ENCODE measurements at regions not wholly inside any gene's neighbourhood (a gene's known extent, or its start where the extent isn't known, plus 50 kb on each side); places are given as distances from the start of the nearest gene placed in this dataset.

DNA sequence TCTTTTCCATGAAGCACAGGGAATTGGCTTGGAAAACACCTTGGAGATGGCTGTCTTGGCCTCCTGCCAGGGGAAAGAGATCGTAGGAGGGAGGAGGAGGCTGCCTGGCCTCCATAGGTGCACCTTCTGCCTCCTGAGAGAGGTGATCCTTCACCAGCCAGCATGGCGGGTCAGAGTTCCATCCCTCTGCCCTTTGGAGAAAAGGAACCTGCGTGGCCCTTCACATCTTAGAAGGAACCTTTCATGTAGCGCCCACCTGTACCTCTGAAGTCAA is 58.2 kb upstream of the DRD2 start:
- no peak overlapping the region for H3K23ac ChIP-seq (ENCODE audit: low read length in 2 of 2)
- H3K9ac ChIP-seq (ENCODE audit: low read length), result no peak overlapping the region
- WGBS, result 80% methylated on average over 4 of the region's 4 CpGs
- no peak overlapping the region for H4K8ac ChIP-seq (ENCODE audit: low read length)
- H3K14ac ChIP-seq (ENCODE audit: low read length in 2 of 2), result no peak overlapping the region
- no peak overlapping the region for H3K4me2 ChIP-seq (ENCODE audit: low read length, poor library complexity, severe bottlenecking)
- no peaks in the 10 kb centered on the region for H3K9me3 ChIP-seq (ENCODE audit: control insufficient read depth, low read length)
- H2BK12ac ChIP-seq (ENCODE audit: low read length in 2 of 2), result no peak overlapping the region
- DNase-seq, result no peak
- no peak overlapping the region for H2BK120ac ChIP-seq (ENCODE audit: low read depth, low read length)
- no peak overlapping the region for H2BK15ac ChIP-seq (ENCODE audit: low read depth, poor library complexity, severe bottlenecking)
- H3K4me3 ChIP-seq (ENCODE audit: insufficient read depth in 1 of 2, low read depth in 1 of 2, low read length in 2 of 2), result no peak overlapping the region
- H3K4me1 ChIP-seq (ENCODE audit: control insufficient read depth, insufficient read depth, low read depth, low read length), result no peaks in the 10 kb centered on the region
- no peak overlapping the region for H3K18ac ChIP-seq (ENCODE audit: low read depth in 1 of 2, low read length in 2 of 2)
- no peak overlapping the region for H3K27ac ChIP-seq (ENCODE audit: low read length, poor library complexity, severe bottlenecking)
- no peaks in the 10 kb centered on the region for H3K36me3 ChIP-seq (ENCODE audit: control insufficient read depth in 1 of 2, insufficient read depth in 2 of 2, low read depth in 1 of 2, low read length in 2 of 2)
- no peak overlapping the region for H4K91ac ChIP-seq (ENCODE audit: low read length)
- H3K4ac ChIP-seq (ENCODE audit: low read depth in 1 of 2, low read length in 2 of 2), result no peak overlapping the region
- no peak overlapping the region for H2AK5ac ChIP-seq (ENCODE audit: low read length, severe bottlenecking)
- no peak overlapping the region for H2AFZ ChIP-seq (ENCODE audit: low read depth, low read length)
- H3K27me3 ChIP-seq (ENCODE audit: control insufficient read depth in 1 of 2, insufficient read depth in 1 of 2, low read length in 2 of 2), result peaks cover 15 to 53% of the 10 kb centered on the region in 2 experiments
- no peaks in the 10 kb centered on the region for H3K79me1 ChIP-seq (replicated peaks; ENCODE audit: low read length, poor library complexity, severe bottlenecking)
- H2BK5ac ChIP-seq (ENCODE audit: low read depth, low read length, poor library complexity, severe bottlenecking), result no peak overlapping the region

DNA sequence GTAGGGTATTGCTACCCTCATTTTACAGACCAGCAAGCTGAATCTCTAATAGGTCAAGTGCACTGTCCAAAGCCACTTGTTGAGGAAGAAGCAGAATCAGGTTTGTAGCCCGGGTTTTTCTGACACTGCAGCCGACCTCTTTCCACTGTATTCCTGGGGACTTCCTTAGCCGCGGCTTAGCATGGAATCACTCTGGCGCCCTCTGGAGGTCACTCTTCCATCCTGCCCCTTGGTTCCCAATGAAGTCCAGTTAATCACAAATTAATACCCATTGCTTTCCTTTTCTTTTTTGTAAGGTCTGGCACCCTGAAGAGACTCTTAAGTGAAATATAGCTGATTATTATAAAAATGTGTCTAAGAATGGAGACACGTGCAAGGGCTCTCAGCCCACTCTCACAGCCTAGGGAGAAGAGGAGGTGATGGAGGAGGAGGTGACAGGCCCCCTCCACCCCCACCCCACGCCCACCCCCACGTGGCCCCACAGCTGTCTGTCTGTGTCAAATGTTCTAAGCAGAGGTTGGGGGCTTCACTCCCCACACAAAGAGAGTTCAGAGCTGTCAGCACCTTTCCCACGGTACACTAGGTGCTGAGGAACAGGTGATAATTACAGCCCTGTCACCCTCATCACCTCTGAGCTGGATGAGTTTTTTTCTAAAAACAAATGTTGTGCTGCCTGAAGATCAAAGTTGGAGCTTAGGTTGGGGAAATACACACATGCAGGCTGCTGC is 57.7 kb upstream of the DRD2 start:
- no peak overlapping the region for H4K91ac ChIP-seq (ENCODE audit: low read length)
- H3K27me3 ChIP-seq (ENCODE audit: control insufficient read depth in 1 of 2, insufficient read depth in 1 of 2, low read length in 2 of 2), result peaks cover 10 to 48% of the 10 kb centered on the region in 2 experiments
- no peak overlapping the region for H3K4me3 ChIP-seq (ENCODE audit: insufficient read depth in 1 of 2, low read depth in 1 of 2, low read length in 2 of 2)
- no peaks in the 10 kb centered on the region for H3K9me3 ChIP-seq (ENCODE audit: control insufficient read depth, low read length)
- no peak overlapping the region for H3K9ac ChIP-seq (ENCODE audit: low read length)
- H3K4me2 ChIP-seq (ENCODE audit: low read length, poor library complexity, severe bottlenecking), result no peak overlapping the region
- no peak overlapping the region for H2BK120ac ChIP-seq (ENCODE audit: low read depth, low read length)
- no peak overlapping the region for H2BK12ac ChIP-seq (ENCODE audit: low read length in 2 of 2)
- no peaks in the 10 kb centered on the region for H3K36me3 ChIP-seq (ENCODE audit: control insufficient read depth in 1 of 2, insufficient read depth in 2 of 2, low read depth in 1 of 2, low read length in 2 of 2)
- H3K27ac ChIP-seq (ENCODE audit: low read length, poor library complexity, severe bottlenecking), result no peak overlapping the region
- H3K14ac ChIP-seq (ENCODE audit: low read length in 2 of 2), result no peak overlapping the region
- H3K18ac ChIP-seq (ENCODE audit: low read depth in 1 of 2, low read length in 2 of 2), result no peak overlapping the region
- no peak overlapping the region for H4K8ac ChIP-seq (ENCODE audit: low read length)
- peak; percentile 75 for DNase-seq
- H2AFZ ChIP-seq (ENCODE audit: low read depth, low read length), result no peak overlapping the region
- no peak overlapping the region for H3K4ac ChIP-seq (ENCODE audit: low read depth in 1 of 2, low read length in 2 of 2)
- no peaks in the 10 kb centered on the region for H3K4me1 ChIP-seq (ENCODE audit: control insufficient read depth, insufficient read depth, low read depth, low read length)
- WGBS, result 16% methylated on average over 7 of the region's 9 CpGs
- H2BK5ac ChIP-seq (ENCODE audit: low read depth, low read length, poor library complexity, severe bottlenecking), result no peak overlapping the region
- H3K79me1 ChIP-seq (replicated peaks; ENCODE audit: low read length, poor library complexity, severe bottlenecking), result no peaks in the 10 kb centered on the region
- no peak overlapping the region for H3K23ac ChIP-seq (ENCODE audit: low read length in 2 of 2)
- no peak overlapping the region for H2BK15ac ChIP-seq (ENCODE audit: low read depth, poor library complexity, severe bottlenecking)
- no peak overlapping the region for H2AK5ac ChIP-seq (ENCODE audit: low read length, severe bottlenecking)

DNA sequence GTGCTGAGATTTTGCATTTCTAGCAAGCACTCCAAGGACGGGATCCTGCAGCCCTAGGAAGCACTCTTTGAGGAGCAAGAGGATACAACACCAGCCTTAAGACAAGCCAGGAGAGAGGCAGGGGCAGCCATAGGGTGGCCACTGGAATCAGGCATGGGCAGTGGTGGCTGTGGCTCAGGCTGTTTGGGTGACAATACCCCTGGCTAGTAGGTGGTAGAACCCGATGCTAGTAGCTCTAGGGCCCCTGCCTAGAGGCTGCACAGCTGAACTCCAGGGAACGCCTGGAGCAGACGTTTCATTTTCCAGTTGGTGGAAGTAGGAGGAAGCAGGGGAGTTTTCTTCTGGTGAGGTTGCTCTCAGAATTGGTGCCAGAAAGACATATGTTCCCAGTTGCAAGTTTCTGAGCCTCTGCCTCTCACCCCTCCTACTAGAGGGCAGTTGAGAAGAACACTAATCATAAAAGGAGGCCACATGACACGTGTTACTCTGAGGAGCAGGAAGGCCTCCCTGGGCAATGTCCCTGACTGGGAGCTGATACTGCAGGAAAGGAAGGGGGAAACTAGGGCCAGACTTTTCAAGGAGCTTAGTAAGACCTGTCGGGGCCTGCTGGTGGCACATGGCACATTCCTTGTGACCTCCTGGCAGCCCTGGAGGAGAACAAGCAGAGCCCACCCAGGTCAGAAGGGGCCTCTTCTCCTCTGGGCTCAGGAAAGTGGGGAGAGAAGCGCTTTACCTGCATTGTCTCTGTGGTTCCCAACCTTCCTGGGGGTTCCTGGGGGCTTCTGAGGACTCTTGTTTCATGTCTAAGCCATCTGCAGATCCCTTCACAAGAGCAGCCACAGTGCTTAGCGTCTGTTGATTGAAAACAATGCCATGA is 56.6 kb upstream of the DRD2 start:
- Histone ChIP-seq H3K27me3 (ENCODE audit: control insufficient read depth in 1 of 2, insufficient read depth in 1 of 2, low read length in 2 of 2) (peaks cover 10 to 37% of the 10 kb centered on the region in 2 experiments), H4K91ac (ENCODE audit: low read length) (no peak overlapping the region), H2AK5ac (ENCODE audit: low read length, severe bottlenecking) (no peak overlapping the region), H3K4me3 (ENCODE audit: insufficient read depth in 1 of 2, low read depth in 1 of 2, low read length in 2 of 2) (no peak overlapping the region), H3K36me3 (ENCODE audit: control insufficient read depth in 1 of 2, insufficient read depth in 2 of 2, low read depth in 1 of 2, low read length in 2 of 2) (no peaks in the 10 kb centered on the region), H2BK5ac (ENCODE audit: low read depth, low read length, poor library complexity, severe bottlenecking) (no peak overlapping the region), H2AFZ (ENCODE audit: low read depth, low read length) (no peak overlapping the region), H3K79me1 (replicated peaks; ENCODE audit: low read length, poor library complexity, severe bottlenecking) (no peaks in the 10 kb centered on the region), H3K9me3 (ENCODE audit: control insufficient read depth, low read length) (no peaks in the 10 kb centered on the region), H4K8ac (ENCODE audit: low read length) (no peak overlapping the region), H3K18ac (ENCODE audit: low read depth in 1 of 2, low read length in 2 of 2) (no peak overlapping the region), H3K27ac (ENCODE audit: low read length, poor library complexity, severe bottlenecking) (no peak overlapping the region), H2BK15ac (ENCODE audit: low read depth, poor library complexity, severe bottlenecking) (no peak overlapping the region), H3K4me1 (ENCODE audit: control insufficient read depth, insufficient read depth, low read depth, low read length) (no peaks in the 10 kb centered on the region), H3K4ac (ENCODE audit: low read depth in 1 of 2, low read length in 2 of 2) (no peak overlapping the region), H2BK12ac (ENCODE audit: low read length in 2 of 2) (no peak overlapping the region), H3K14ac (ENCODE audit: low read length in 2 of 2) (no peak overlapping the region), H3K23ac (ENCODE audit: low read length in 2 of 2) (no peak overlapping the region), H3K4me2 (ENCODE audit: low read length, poor library complexity, severe bottlenecking) (no peak overlapping the region), H3K9ac (ENCODE audit: low read length) (no peak overlapping the region), H2BK120ac (ENCODE audit: low read depth, low read length) (no peak overlapping the region)
- no peak for DNase-seq
- 81% methylated on average over 8 of the region's 8 CpGs for WGBS

DNA sequence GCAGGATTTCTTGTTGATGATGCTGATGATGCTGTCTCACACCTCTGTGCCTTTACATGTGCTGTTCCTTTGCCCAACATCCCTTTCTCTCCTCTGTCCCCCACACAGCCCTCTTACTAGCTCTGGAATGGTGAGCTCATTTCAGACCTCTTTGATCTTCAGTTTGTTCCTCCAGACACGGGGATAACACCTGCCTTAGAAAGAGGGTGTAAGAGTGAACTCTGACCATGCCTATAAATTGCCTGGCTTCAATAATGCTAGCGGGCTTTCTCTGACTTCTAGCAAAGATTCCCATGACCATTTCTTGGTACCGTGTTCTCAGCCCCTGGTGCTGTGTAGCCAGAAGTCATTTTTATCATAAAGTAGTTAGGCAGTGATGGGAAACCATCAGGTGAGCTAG is 55.9 kb upstream of the DRD2 start:
- no peaks in the 10 kb centered on the region for H3K4me1 ChIP-seq (ENCODE audit: control insufficient read depth, insufficient read depth, low read depth, low read length)

More for the DNA sequence above, 55.9 kb upstream of the DRD2 start:
- Histone ChIP-seq H4K91ac (ENCODE audit: low read length) (no peak overlapping the region), H4K8ac (ENCODE audit: low read length) (no peak overlapping the region), H3K27me3 (ENCODE audit: control insufficient read depth in 1 of 2, insufficient read depth in 1 of 2, low read length in 2 of 2) (peaks cover 10 to 35% of the 10 kb centered on the region in 2 experiments), H3K4me3 (ENCODE audit: insufficient read depth in 1 of 2, low read depth in 1 of 2, low read length in 2 of 2) (no peak overlapping the region), H3K18ac (ENCODE audit: low read depth in 1 of 2, low read length in 2 of 2) (no peak overlapping the region), H2BK15ac (ENCODE audit: low read depth, poor library complexity, severe bottlenecking) (no peak overlapping the region), H3K23ac (ENCODE audit: low read length in 2 of 2) (no peak overlapping the region), H2BK12ac (ENCODE audit: low read length in 2 of 2) (no peak overlapping the region), H2BK120ac (ENCODE audit: low read depth, low read length) (no peak overlapping the region), H2AK5ac (ENCODE audit: low read length, severe bottlenecking) (no peak overlapping the region), H3K14ac (ENCODE audit: low read length in 2 of 2) (no peak overlapping the region), H3K79me1 (replicated peaks; ENCODE audit: low read length, poor library complexity, severe bottlenecking) (no peaks in the 10 kb centered on the region), H3K9ac (ENCODE audit: low read length) (no peak overlapping the region), H3K4me2 (ENCODE audit: low read length, poor library complexity, severe bottlenecking) (no peak overlapping the region), H3K36me3 (ENCODE audit: control insufficient read depth in 1 of 2, insufficient read depth in 2 of 2, low read depth in 1 of 2, low read length in 2 of 2) (no peaks in the 10 kb centered on the region), H3K9me3 (ENCODE audit: control insufficient read depth, low read length) (no peaks in the 10 kb centered on the region), H2BK5ac (ENCODE audit: low read depth, low read length, poor library complexity, severe bottlenecking) (no peak overlapping the region), H2AFZ (ENCODE audit: low read depth, low read length) (no peak overlapping the region), H3K27ac (ENCODE audit: low read length, poor library complexity, severe bottlenecking) (no peak overlapping the region), H3K4ac (ENCODE audit: low read depth in 1 of 2, low read length in 2 of 2) (no peak overlapping the region)
- no peak for DNase-seq
- WGBS, result 77% methylated on average over 3 of the region's 3 CpGs
